Activated T-cell treated with anti-CD3 and anti-CD28 coated beads for 48 hours (primary cell): ENCODE measurements at regions not wholly inside any gene's neighbourhood (a gene's known extent, or its start where the extent isn't known, plus 50 kb on each side); places are given as distances from the start of the nearest gene placed in this dataset.
"Not testable (repeated sequence)": the region's sequence is repeated elsewhere in the genome, so short reads cannot be mapped to it uniquely, and the experiment has no call there.

Experiments used
- DNase-seq: peaks from one replicate; pipeline ENCODE4 v3.0.0-alpha.2; 2020; ENCODE audit warnings: low read depth

DNA sequence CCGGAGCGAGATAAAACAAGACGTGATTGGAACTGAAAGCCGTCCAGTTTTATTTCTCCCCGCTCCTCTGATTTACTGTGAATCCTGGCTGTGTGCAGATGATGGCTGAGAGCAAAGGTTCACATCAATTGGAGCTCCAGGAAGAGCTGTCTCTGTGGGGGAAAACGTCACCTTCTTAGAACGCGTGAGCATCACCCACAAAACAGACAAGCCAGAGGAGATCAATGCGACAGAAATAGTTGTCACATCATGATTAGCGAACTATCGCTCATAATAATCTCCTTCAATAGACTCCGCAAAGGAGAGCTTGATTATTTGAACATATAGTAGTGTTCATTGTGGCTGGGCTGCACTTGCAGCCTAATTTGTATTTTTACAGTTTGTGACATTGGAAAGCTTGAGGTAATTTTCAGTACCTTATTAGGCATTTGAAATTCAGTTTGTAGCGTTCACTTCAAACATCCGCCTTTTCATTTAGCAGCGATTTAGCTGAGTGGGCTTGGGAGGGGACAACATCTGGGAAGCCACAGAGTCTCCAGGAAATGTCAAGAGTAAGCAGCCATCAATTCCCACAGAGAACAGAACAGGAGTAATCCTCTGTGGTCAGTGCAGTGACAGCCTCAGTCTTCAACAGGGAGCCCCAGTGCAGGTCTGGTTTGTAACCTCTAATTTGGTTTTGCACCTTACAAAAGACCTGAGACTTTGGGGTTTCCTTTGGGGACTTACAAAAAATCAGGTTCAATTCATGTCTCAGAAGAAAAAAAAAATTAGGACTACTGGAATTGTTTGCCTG, 276.8 kb upstream of the PFKP start:
- no peak for DNase-seq

DNA sequence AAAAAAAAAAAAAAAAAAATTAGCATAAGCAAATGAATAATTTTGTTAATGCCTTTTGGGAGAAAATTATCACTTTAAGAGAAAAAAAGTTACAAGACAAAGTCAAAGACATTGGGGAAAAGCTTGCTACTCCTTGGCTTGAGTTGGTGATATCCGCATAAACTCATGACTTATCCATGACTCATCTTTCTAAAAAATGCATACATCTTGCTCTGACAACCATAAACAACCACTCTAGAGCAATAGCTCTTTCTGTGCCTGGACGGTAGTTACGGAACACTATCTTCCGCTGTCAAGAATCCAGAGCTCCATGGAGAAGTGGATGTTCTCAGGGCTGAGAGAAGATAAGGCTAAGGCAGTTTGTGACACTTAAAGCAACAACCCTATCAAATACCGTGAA, 281.1 kb upstream of the PFKP start:
- DNase-seq, result no peak

DNA sequence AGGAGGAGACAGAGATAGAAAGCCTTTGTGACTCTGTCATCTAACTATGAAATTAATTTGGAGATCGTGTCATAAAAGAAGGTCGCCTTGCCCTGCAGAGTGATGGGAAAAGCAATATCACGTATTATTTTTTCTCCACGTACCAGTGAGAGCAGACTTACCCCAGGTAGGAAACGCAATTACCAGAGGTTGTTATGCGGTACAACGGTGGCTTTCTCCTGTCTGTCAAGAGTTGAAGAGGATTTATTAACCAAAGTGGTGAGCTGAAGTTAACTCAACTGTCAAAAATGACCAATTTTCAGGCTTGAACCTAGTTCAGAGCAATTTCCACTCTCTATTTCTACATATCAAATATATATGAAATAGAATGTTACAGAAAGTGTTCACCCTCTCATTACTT, 282.6 kb upstream of the PFKP start:
- DNase-seq, result no peak

DNA sequence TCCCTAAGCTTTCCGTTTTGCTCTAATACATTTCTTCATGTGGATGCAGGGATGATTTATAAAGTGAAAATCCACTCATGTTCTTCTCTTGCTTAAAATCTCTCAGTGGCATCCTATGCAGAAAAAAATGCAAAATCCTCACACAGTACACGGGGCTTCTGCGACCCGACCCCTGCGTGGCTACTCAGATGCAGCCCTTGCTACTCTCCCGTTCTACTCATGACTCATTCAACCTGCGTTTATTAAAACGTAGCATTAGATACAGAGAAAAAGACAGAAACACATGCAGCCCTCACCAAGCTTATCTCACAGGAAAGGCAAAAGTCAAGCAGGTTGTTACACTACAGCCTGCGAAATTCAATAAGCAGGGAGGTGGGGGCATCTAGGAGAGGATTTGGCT, 284.4 kb upstream of the PFKP start:
- DNase-seq, result no peak

DNA sequence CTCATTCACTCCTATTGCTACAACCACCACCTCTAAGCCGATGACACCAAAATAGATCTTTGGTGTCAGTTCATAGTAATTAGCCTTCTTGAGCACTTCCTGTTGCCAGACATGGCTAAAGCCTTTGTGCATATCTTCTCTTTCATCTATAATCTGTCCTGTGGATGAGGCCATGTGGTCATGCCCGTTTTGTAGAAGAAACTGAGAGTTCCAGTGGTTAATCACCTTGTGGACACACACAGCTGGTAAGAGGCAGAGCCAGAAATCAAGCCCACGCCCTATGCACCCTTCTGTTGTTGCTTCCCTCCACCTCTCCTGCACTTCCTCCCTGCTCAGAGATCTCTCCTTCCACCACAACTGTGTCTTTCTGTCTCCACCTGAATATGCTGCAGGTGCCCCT, 285.1 kb upstream of the PFKP start:
- DNase-seq, result no peak

DNA sequence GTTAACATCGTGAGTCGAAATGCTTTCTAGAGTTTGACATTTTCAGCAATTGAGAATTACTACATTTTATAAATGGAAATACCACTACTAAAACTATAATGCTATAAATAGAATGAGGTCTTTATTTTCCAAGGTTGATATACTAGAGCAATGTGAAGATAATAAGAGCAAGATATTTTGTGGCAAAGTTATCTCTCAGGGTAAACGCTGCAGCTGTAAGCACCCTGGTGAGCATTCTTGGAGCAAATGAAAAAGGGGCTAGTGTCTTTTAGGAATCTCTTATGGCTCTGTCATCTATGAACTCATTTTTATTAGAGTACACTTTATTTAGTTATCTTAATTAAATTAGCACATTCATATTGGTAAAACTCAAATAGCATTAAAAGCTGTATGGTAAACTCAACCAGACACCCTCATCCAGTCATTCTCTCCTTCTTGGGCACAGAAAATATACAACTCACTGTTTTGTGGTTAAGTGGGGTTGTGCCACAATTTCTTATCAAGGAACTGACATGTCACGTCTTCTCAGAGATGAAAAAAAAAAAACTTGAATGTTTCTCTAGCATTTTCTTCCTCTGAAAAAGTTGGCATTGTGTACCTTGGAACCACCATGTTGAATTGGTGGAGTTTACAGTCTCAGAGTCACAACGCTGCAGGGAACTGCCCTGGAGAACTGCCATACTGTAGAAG, 289.5 kb upstream of the PFKP start:
- DNase-seq, result no peak

DNA sequence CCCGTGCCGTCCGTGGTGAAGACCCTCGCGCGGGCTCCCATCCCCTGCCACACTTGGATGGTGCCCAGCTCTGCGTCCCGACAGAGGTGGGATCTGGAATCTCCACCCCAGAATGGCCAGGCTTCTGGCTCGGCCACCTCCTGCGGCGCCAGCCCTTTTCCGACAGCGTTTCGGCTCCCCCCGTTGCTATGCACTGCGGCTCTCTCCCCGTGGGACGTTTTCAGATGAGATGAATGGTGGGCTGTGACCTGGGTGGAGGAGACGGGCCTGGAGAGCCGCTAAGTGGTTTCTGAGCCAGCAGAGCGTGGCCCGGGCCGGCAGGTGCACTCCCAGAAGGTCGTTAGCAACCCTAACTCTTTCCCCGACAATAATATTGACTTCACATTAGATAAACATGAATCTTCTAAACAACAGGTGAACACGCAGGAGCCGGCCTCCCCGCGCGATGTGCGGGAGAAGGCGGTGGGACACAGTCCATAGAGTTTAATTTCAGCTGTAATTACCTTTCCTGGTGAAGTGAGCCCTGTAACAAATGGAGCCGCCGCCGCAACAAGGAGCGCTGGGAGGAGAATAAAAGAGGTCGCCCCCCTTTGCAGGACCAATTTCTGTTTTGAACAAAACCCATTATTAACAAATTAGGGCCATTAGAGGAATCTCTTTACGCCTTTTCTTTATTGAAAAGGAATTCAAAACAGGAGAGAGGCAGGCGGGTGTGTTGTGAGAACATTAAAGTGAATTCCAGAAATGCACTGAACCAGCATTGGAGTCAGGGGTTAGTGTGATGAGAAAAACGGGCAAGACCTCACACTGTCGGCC, 294.3 kb upstream of the PFKP start:
- DNase-seq, result no peak

DNA sequence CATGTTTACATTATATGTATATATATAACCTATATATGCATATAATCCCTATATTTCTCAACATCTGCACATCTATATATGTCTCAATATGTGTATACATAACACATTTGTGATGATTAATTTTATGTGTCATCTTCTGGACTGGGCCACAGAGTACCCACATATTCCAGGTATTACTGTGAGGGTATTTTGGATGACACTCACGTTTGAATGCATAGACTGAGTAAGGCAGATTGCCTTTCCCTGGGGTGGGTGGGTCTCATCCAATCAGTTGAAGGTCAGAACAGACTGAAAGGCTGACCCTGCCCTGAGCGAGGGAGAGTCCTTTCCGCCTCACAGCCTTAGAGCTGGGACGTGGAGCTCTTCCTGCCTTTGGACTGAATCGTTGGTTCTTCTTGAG, 295.2 kb upstream of the PFKP start:
- DNase-seq, result no peak

DNA sequence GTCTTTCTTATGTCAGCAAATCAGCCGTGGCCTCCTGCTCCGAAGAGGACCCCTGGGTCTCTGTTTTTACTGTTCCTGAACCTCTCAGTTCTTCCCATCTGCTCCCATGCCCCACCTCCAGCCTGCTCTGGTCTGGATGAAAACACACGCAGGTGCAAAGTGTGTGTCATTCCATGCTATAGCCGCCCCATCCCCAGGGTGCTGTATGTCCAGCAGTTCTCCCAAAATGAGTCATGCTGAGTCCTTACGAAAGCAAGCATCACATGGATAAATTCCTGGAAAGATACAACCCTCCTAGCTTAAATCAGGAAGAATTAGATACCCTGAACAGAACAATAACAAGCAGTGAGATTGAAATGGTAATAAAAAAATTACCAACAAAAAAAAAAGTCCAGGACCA, 300.1 kb upstream of the PFKP start:
- DNase-seq, result not testable (repeated sequence)

DNA sequence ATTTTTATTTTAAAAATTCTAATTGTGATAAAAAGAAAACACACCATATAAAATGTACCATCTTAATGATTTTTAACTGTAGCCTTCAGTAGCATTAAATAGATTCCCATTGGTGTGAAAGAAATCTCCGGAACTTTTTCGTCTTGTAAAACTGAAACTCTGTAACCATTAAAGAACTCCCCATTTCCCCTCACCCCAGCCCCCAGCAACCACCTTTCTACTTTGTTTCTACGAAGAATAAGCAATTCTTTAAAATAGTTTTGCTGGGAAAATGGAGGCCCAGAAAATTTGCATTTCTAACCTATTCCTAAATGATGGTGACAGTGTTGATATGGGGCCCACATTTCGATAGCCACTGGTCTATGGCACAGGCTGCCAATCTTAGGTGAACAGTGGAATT, 305.4 kb upstream of the PFKP start:
- DNase-seq, result no peak

DNA sequence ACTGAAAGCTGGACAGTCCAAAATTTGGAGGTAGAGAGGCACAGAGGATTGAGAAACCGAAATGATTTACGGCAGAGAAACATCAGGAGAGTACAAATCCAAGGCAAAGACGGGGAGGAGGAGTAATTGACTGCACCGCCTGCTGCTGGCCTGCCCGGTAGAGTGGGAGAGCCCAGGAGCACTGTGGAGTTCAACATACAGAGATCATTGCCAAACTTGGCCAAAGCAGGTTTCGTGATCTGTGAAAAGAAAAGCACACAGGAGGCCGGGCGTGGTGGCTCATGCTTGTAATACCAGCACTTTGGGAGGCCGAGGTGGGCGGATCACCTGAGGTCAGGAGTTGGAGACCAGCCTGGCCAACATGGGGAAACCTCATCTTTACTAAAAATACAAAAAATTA, 306.0 kb upstream of the PFKP start:
- no peak for DNase-seq

DNA sequence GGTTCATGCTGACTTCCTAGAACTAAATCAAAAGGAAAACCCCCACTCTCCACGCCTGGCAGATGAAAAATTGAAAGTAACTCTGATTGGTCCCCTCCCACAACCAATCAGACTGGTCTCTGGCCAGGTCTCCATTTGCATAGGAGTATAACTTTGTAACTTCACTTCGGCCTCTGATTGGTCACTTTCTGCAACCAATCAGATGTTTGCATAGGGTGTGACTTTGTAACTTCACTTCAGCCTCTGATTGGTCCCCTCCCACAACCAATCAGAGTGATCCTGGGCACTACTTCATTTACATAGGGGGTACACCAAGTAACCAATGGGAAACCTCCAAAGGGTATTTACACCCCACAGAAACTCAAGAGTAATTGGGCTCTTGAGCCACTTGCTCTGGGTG, 306.6 kb upstream of the PFKP start:
- DNase-seq, result no peak

DNA sequence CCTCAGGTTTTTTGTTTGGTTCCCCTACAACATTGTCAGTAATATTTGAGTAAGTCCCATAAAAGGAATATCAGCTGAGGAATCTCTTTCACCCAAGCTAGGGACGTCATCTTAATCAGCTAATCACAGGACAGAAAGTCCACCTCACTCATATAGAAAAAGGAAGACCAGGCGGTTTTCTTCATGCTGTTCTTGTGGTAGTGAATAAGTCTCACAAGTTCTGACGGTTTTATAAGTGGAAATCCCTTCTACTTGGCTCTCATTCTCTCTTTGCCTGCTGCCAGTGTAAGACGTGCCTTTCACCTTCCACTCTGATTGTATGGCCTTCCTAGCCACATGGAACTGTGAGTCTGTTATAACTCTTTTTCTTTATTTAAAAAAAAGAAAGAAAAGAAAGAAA, 308.1 kb upstream of the PFKP start:
- no peak for DNase-seq

DNA sequence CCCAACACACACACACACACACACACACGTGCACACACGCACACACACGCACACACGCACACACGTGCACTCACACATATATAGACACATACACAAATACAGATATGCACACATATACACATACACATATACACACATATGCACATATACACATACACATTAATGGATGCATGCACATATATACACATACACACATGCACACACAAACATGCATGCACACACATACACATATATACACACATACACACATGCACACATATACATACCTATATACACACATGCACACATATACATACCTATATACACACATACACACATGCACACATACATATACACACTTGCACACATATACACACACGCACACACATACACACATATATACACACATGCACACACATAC, 312.4 kb upstream of the PFKP start:
- no peak for DNase-seq

DNA sequence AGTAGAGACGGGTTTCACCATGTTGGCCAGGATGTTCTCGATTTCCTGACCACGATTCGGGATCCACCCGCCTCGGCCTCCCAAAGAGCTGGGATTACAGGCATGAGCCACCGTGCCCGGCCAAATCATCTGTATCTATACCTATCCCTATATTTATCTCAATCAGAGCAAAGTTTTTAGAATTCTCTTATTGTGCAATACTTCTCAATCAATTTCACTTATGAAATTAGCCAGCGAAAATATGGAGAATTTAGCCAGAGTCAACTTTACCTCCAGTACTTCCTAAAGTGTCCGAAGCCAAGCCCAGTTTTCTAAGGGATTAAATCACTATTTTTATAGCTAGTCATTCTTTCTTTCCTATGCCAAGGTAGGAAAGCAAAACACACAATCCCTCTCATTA, 319.1 kb upstream of the PFKP start:
- DNase-seq, result no peak

DNA sequence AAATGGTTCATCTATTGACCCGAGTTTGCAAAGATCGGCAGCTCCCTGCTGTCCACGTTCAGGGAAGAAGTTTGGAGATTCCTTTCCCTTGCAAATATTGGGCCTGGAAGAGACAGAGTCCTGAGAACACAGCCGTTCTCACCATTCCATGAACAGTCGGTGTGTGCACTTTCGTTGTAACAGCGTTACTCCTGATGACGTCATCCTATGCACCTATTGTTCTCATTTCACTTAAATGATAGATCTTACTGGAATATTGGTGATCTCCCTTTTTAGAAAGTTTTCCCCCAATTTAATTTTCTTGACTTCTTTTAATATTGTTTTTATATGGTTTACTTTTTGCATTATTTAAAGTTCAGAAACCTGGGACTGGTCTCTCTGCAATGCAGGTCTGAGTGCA, 320.7 kb upstream of the PFKP start:
- no peak for DNase-seq

DNA sequence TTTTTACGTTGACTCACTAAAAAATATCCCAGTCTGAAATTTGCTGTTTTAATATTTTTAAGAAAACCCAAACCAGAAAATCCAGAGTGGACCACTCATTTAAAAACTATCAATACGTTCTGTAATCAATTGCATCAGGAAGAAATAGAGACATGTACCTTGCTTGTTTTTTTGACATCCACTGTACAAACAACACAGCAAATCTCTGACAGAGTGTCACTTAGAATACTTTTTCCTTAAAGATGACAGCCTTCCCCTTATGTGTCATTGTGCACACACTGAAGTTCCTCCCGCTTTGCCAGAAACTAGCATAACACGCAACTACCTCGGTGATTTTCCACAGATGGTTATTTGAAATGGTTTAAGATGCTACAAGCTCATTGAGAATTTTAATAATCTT, 321.7 kb upstream of the PFKP start:
- DNase-seq, result no peak

DNA sequence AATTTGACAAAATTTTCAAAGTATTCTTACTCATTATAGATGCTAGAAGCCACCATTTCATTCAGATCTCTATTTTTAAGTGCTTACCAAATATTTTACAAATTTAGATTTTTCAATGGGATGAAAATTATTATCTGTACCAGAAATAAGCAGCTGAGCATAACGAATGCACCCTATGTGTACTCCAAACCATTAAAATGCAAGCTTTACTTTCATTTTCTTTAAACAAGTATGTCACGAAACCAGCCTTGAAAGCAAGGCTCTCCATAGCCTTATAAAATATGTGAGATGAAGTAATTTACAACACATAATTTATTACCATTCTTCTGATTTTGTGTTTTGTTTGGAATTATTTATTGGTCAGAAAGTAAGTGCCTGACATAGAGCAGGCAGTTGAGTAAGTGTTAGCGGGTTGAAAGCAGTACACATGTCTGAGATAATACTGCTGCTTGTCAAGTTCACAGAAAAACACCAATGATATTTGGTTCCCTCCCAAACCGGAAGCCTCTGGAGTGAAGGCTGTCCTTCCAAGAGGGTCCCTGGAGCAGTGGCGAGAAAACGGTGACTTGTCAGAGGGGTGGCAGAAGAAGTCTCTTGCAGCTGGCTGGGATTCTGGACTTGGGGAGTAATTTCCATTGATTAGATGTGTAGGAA, 322.7 kb upstream of the PFKP start:
- DNase-seq, result no peak

DNA sequence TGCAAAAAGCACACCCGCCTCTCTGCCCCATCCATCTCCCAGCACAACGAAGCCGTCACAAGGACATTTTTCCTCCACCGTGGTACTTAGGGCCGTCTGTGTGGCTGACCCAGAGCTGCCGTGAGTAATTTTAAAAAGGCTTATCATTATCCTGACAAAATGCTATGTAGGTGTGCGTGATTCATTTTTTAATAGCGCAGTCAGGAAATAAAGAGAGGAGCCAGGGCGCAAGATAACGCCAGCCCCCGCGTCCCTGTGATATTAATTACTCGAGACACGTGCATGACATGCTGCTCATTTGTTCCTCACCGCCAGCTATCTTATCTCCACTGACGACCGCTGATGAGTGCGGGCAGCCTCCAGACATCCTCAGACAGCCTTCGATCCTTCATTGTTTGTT, 332.7 kb upstream of the PFKP start:
- DNase-seq, result no peak

DNA sequence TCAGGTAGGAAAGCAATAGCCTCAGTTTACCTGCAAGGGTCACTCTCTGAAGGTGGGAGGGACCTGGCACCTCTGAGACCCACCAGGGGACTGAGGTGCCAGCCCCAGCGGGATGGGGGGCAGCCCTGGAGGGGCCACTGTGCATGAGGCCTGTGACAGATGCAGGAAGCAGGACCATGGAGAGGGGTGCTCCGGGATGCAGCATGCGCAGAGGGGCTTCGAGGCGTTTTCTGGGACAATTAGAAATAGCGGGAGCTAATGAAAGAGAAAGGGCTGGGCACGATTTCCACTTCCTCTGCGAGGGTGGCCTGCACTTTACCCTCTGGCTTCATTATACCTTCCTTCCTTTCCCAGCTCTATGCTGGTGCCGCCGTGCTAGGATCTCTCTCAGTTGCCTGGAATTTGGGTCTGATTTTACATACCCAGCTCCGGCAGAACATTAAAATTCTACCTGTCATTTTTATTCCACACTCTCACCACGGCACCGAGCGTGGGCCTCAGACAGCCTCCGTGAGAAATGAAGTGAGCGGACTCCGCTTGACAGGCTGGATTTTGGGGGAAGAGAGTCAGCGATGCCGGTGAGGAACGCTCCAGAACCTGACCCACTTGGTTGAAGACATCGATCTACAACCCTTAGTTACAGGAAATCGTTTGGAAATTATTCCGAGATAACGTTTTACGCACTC, 333.9 kb upstream of the PFKP start:
- DNase-seq, result no peak

DNA sequence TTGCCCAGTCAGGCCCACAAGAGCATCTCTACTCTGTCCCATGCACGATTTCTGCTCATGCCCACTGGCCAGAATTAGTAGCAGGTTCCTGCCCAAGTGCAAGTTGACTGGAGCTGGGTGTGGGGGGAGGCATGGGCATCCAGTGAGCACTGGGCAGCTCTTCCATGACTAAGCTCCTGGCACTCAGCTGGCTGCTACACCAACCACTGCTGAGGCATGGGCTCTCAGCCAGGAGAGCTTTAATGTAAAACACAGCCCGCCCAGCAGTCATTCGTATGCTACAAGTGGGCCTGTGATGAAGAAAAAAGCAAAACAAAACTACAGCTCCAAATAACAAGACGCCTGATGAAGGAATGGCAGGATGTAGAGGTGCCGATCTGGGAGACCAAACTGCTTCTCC, 335.4 kb upstream of the PFKP start:
- no peak for DNase-seq

DNA sequence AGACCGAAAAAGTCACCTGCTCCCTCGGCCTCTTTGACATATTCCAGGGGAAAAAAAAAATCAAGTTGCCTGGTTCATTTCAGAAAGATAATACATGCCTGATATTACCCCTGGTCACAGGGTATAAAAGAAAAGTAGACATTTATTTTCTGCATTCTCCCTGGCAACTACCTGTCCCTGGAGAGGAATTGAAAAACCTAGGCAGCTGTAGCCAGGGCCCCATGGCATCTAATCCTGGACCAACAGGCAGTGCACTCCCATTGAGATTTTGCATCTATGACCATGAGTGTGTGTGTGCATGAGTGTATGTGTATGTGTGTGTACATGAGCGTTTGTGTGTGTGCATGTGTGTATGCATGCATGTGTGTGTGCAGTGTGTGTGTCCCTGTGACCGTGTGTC, 338.2 kb upstream of the PFKP start:
- DNase-seq, result no peak
